ENCODE measurements at regions not wholly inside any gene's neighbourhood (a gene's known extent, or its start where the extent isn't known, plus 50 kb on each side); places are given as distances from the start of the nearest gene placed in this dataset.

DNA sequence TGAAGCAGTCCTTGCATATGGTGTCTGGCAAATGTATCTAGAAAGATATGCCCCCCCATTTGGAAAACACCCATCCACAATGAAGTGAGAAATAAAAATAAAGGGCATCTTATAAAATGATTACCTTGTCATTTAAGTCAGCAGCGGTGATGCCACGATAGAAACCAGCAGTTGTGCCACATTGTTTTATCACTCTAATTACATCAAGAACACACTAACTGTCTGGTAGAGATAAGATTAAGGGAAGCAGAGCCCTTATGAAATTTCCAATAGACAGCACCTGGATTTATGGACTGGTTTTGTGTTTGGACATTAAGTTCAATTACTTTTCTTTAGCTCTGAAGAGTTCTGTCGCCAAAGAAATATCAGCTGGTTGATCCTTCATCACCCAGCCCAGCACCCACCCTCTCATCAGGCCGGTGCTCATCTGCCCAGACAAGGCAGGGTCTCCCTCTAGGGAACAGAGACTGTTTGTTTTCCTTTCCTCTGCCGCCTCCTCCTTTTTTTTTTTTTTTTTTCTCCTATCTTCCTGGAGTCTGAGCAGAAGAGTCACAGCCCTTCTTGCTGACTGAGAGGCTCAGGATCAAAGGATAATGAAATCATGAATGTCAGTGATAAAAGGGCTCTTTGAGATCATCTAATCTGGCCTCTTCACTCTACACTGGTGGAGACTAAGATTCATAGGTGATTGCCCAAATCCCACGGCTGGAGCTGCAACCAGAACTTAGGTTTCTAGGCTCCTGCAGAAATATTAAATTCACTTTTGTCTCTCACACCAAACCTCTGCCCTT is 464.1 kb downstream of the NTRK3 start (continued):
- TF ChIP-seq, protein P1, sequence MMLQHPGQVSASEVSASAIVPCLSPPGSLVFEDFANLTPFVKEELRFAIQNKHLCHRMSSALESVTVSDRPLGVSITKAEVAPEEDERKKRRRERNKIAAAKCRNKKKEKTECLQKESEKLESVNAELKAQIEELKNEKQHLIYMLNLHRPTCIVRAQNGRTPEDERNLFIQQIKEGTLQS (IDR thresholded peaks at IDR 0.05), result no peak
- TF ChIP-seq CEBPB (IDR thresholded peaks at IDR 0.05; ENCODE audit: low read depth), result no peak
- TF ChIP-seq RAD21 (IDR thresholded peaks at IDR 0.05; ENCODE audit: low read depth), result no peak
- TF ChIP-seq, protein P2, sequence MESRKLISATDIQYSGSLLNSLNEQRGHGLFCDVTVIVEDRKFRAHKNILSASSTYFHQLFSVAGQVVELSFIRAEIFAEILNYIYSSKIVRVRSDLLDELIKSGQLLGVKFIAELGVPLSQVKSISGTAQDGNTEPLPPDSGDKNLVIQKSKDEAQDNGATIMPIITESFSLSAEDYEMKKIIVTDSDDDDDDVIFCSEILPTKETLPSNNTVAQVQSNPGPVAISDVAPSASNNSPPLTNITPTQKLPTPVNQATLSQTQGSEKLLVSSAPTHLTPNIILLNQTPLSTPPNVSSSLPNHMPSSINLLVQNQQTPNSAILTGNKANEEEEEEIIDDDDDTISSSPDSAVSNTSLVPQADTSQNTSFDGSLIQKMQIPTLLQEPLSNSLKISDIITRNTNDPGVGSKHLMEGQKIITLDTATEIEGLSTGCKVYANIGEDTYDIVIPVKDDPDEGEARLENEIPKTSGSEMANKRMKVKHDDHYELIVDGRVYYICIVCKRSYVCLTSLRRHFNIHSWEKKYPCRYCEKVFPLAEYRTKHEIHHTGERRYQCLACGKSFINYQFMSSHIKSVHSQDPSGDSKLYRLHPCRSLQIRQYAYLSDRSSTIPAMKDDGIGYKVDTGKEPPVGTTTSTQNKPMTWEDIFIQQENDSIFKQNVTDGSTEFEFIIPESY (IDR thresholded peaks at IDR 0.05; ENCODE audit: extremely low read depth, insufficient replicate concordance, low read length), result no peak
- TF ChIP-seq SP1 (IDR thresholded peaks at IDR 0.05; ENCODE audit: low read depth), result no peak
- TF ChIP-seq TCF7L2 (IDR thresholded peaks at IDR 0.05; ENCODE audit: borderline replicate concordance, extremely low read depth, insufficient read depth, insufficient read length), result no peak

DNA sequence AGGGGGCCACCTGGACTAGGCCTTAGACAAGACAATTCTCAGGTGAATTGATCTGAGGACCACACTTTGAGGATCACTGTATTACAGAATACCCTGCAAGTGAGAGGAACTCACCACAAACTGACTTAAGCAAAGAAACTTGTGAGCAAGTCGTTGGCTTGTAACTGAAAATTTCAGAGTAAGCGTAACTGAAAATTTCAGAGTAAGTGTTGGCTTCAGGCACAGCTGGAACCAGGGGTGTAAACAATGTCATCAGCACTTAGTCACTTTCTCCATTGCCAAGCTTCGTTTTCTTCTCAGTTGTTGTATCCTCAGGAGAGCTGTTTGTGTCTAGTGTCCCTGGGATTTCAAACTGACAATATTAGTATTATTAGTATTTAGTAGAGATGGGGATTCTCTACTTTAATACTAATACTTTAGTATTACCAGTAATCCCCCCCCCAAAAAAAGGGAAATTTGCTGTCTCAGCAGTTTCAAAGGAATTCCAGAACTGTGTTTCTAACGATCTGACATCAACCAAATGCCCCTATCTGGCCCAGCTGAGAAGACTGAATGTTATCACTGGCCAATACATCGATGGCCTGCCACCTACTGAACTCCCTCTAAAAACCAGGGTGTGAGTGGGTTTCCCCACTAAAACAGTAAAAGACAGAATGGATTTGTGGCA is 474.4 kb downstream of the NTRK3 start:
- ChIA-PET POLR2A (no interaction called here), CTCF (no interaction called here), RAD21 (ENCODE audit: low non-redundant PET in 1 of 2, low total read pairs in 2 of 2, uncharacterized antibody in 2 of 2, unreplicated experiment in 2 of 2) (no interaction called here)
- peaks cover 0 to 16% of the 10 kb centered on the region in 2 experiments; a peak in 2 of 4 replicates for H3K9me3 ChIP-seq (ENCODE audit: control insufficient read depth in 1 of 2, insufficient read depth in 1 of 2, low read depth in 1 of 2, low read length in 2 of 2)
- DNase-seq (ENCODE audit: low read depth, low spot score) (no peak), ATAC-seq (no peak)
- no peaks in the 10 kb centered on the region for H3K36me3 ChIP-seq (ENCODE audit: control insufficient read depth in 1 of 2, insufficient read depth in 2 of 2, low read length in 2 of 2)
- H3K9me2 ChIP-seq (ENCODE audit: insufficient read depth), result no peaks in the 10 kb centered on the region
- H3K4me1 ChIP-seq (ENCODE audit: control insufficient read depth in 1 of 2, insufficient read depth in 2 of 2, low read length in 2 of 2), result no peaks in the 10 kb centered on the region
- H3K4me2 ChIP-seq (ENCODE audit: low read length), result no peak overlapping the region
- no peak overlapping the region for H3K27ac ChIP-seq (ENCODE audit: low read depth, low read length)
- H3K4me3 ChIP-seq (replicated peaks in 1 of 2; ENCODE audit: low read depth in 1 of 2, low read length in 2 of 2), result no peak overlapping the region
- H2AFZ ChIP-seq (ENCODE audit: low read depth, low read length, poor library complexity, severe bottlenecking), result no peak overlapping the region
- no TSS peak for BruUV-seq (replicated peaks)
- H3K79me2 ChIP-seq (ENCODE audit: insufficient read depth, low read length), result no peaks in the 10 kb centered on the region
- H3K27me3 ChIP-seq (ENCODE audit: insufficient read depth, low read length), result no peaks in the 10 kb centered on the region
- intact Hi-C loops (cut with micrococcal nuclease), result no loop called here
- no peaks in the 10 kb centered on the region for H4K20me1 ChIP-seq (ENCODE audit: insufficient read depth)
- H3K9ac ChIP-seq (ENCODE audit: low read length), result no peak overlapping the region
- TF ChIP-seq, protein P2 (IDR thresholded peaks at IDR 0.05; ENCODE audit: extremely low read depth, insufficient replicate concordance, low read length), result no peak
- TF ChIP-seq, protein P3, sequence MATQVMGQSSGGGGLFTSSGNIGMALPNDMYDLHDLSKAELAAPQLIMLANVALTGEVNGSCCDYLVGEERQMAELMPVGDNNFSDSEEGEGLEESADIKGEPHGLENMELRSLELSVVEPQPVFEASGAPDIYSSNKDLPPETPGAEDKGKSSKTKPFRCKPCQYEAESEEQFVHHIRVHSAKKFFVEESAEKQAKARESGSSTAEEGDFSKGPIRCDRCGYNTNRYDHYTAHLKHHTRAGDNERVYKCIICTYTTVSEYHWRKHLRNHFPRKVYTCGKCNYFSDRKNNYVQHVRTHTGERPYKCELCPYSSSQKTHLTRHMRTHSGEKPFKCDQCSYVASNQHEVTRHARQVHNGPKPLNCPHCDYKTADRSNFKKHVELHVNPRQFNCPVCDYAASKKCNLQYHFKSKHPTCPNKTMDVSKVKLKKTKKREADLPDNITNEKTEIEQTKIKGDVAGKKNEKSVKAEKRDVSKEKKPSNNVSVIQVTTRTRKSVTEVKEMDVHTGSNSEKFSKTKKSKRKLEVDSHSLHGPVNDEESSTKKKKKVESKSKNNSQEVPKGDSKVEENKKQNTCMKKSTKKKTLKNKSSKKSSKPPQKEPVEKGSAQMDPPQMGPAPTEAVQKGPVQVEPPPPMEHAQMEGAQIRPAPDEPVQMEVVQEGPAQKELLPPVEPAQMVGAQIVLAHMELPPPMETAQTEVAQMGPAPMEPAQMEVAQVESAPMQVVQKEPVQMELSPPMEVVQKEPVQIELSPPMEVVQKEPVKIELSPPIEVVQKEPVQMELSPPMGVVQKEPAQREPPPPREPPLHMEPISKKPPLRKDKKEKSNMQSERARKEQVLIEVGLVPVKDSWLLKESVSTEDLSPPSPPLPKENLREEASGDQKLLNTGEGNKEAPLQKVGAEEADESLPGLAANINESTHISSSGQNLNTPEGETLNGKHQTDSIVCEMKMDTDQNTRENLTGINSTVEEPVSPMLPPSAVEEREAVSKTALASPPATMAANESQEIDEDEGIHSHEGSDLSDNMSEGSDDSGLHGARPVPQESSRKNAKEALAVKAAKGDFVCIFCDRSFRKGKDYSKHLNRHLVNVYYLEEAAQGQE (IDR thresholded peaks at IDR 0.05; ENCODE audit: low read depth), result no peak
- no peak for TF ChIP-seq EZH2 (IDR thresholded peaks at IDR 0.05)
- TF ChIP-seq, protein P4, sequence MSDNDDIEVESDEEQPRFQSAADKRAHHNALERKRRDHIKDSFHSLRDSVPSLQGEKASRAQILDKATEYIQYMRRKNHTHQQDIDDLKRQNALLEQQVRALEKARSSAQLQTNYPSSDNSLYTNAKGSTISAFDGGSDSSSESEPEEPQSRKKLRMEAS (IDR thresholded peaks at IDR 0.05), result no peak
- no peak for TF ChIP-seq JUND (IDR thresholded peaks at IDR 0.05)
- TF ChIP-seq FOSL1 (IDR thresholded peaks at IDR 0.05; ENCODE audit: low read depth), result no peak
- TF ChIP-seq ZNF274 (IDR thresholded peaks at IDR 0.05; ENCODE audit: low read depth, low read length), result no peak
